ENCODE measurements at regions not wholly inside any gene's neighbourhood (a gene's known extent, or its start where the extent isn't known, plus 50 kb on each side); places are given as distances from the start of the nearest gene placed in this dataset.

GRCh38 chrX:22349116-22349515, 76.4 kb downstream of the CBLL2 start:
- CTCF ChIA-PET, result no interaction called here
- FAIRE-seq (no peak), ATAC-seq (no peak), DNase-seq (ENCODE audit: low read depth, low spot score) (no peak)
- in situ Hi-C loops (cut with MboI), result no loop called here
- no peak for TF ChIP-seq SPI1 (IDR thresholded peaks at IDR 0.05; ENCODE audit: borderline replicate concordance, insufficient read depth, low read depth, low read length)
- no peak for TF ChIP-seq MTA2 (IDR thresholded peaks at IDR 0.05; ENCODE audit: low read depth)
- intact Hi-C loops (cut with micrococcal nuclease; ENCODE audit: unreplicated experiment), result no loop called here
- Histone ChIP-seq H3K27ac (ENCODE audit: control insufficient read depth, insufficient read depth) (no peak overlapping the region), H2AFZ (ENCODE audit: control insufficient read depth, low read depth, low read length) (no peak overlapping the region), H4K20me1 (ENCODE audit: control insufficient read depth, insufficient read depth) (no peaks in the 10 kb centered on the region), H3K36me3 (ENCODE audit: control insufficient read depth in 2 of 2, insufficient read depth in 2 of 2, low read length in 1 of 2) (no peaks in the 10 kb centered on the region), H3K4me2 (ENCODE audit: control insufficient read depth, insufficient read depth) (no peak overlapping the region), H3K9ac (ENCODE audit: control insufficient read depth, insufficient read depth, low read length) (no peak overlapping the region), H3K4me1 (ENCODE audit: control insufficient read depth, insufficient read depth, low read length) (no peaks in the 10 kb centered on the region), H3K79me2 (ENCODE audit: control insufficient read depth, insufficient read depth, low read length) (no peaks in the 10 kb centered on the region), H3K27me3 (replicated peaks in 1 of 2; ENCODE audit: control insufficient read depth in 2 of 2, insufficient read depth in 2 of 2, low read length in 1 of 2) (no peaks in the 10 kb centered on the region; a peak in 1 of 4 replicates), H3K9me3 (replicated peaks; ENCODE audit: control insufficient read depth, insufficient read depth, low read length) (no peaks in the 10 kb centered on the region), H3K4me3 (no peak overlapping the region)
- RAD21 ChIA-PET (ENCODE audit: unreplicated experiment), result no interaction called here
- WGBS (ENCODE audit: insufficient coverage, insufficient replicate concordance, low lambda C conversion rate, missing lambda C conversion rate), result 3% methylated on average over 2 of the region's 2 CpGs
- POLR2A ChIA-PET, result no interaction called here
- no TSS peak for BruUV-seq (replicated peaks)
- SMC1A ChIA-PET (ENCODE audit: uncharacterized antibody, unreplicated experiment), result no interaction called here

- BruUV-seq (replicated peaks), result no TSS peak
- Histone ChIP-seq H3K27me3 (replicated peaks in 1 of 2; ENCODE audit: control insufficient read depth in 2 of 2, insufficient read depth in 2 of 2, low read length in 1 of 2) (no peaks in the 10 kb centered on the region; a peak in 2 of 4 replicates), H3K36me3 (ENCODE audit: control insufficient read depth in 2 of 2, insufficient read depth in 2 of 2, low read length in 1 of 2) (no peaks in the 10 kb centered on the region), H3K4me3 (no peak overlapping the region), H3K9ac (ENCODE audit: control insufficient read depth, insufficient read depth, low read length) (no peak overlapping the region), H3K9me3 (replicated peaks; ENCODE audit: control insufficient read depth, insufficient read depth, low read length) (no peaks in the 10 kb centered on the region), H3K4me2 (ENCODE audit: control insufficient read depth, insufficient read depth) (no peak overlapping the region), H3K27ac (ENCODE audit: control insufficient read depth, insufficient read depth) (no peak overlapping the region), H3K79me2 (ENCODE audit: control insufficient read depth, insufficient read depth, low read length) (no peaks in the 10 kb centered on the region), H3K4me1 (ENCODE audit: control insufficient read depth, insufficient read depth, low read length) (no peaks in the 10 kb centered on the region), H2AFZ (ENCODE audit: control insufficient read depth, low read depth, low read length) (no peak overlapping the region), H4K20me1 (ENCODE audit: control insufficient read depth, insufficient read depth) (no peaks in the 10 kb centered on the region)
- 43% methylated on average over 3 of the region's 3 CpGs for WGBS (ENCODE audit: insufficient coverage, insufficient replicate concordance, low lambda C conversion rate, missing lambda C conversion rate)
- POLR2A ChIA-PET, result no interaction called here
- intact Hi-C loops (cut with micrococcal nuclease; ENCODE audit: unreplicated experiment), result no loop called here
- ATAC-seq, result no peak
- DNase-seq (ENCODE audit: low read depth, low spot score), result no peak
- SMC1A ChIA-PET (ENCODE audit: uncharacterized antibody, unreplicated experiment), result no interaction called here
- no peak for TF ChIP-seq HDAC2 (IDR thresholded peaks at IDR 0.05)
- TF ChIP-seq POLR2A (IDR thresholded peaks at IDR 0.05; ENCODE audit: low read depth, low read length), result no peak
- CTCF ChIA-PET, result no interaction called here
- in situ Hi-C loops (cut with MboI), result no loop called here
- RAD21 ChIA-PET (ENCODE audit: unreplicated experiment), result interaction anchor here (1.5 kb wide), 1 partner anchor 366 kb away, joined by 3 read pairs; no protein-coding TSS in a partner anchor
- FAIRE-seq, result no peak
Measured at GRCh38 chrX:22351076-22351475, 78.4 kb downstream of the CBLL2 start.
